CD1c-positive myeloid dendritic cell (primary cell): ENCODE measurements at regions not wholly inside any gene's neighbourhood (a gene's known extent, or its start where the extent isn't known, plus 50 kb on each side); places are given as distances from the start of the nearest gene placed in this dataset.
A peak's percentile ranks its signal among the peaks of the same experiment; 100 is the strongest.

Experiments
- DNase-seq: peaks from one replicate; pipeline ENCODE4 v3.0.0-alpha.2; 2016; ENCODE audit errors: extremely low spot score

GRCh38 chr11:45554230-45554967, 111.0 kb downstream of the CHST1 start:
- DNase-seq: no peak

- DNase-seq: no peak
Measured at GRCh38 chr11:45553383-45553936, 112.0 kb downstream of the CHST1 start.

- no peak for DNase-seq
Measured at GRCh38 chr11:45551191-45551713, 114.2 kb downstream of the CHST1 start.

- no peak for DNase-seq
Measured at GRCh38 chr11:45549257-45549656, 116.2 kb downstream of the CHST1 start.

GRCh38 chr11:45546366-45546765, 119.1 kb downstream of the CHST1 start:
- DNase-seq: no peak

- no peak for DNase-seq
Measured at GRCh38 chr11:45544826-45545225, 120.6 kb downstream of the CHST1 start.

GRCh38 chr11:45543808-45544422, 121.5 kb downstream of the CHST1 start:
- DNase-seq: no peak

- DNase-seq: no peak
Measured at GRCh38 chr11:45543081-45543480, 122.3 kb downstream of the CHST1 start.

- DNase-seq: no peak
Measured at GRCh38 chr11:45541693-45542434, 123.6 kb downstream of the CHST1 start.

GRCh38 chr11:45538939-45539338, 126.5 kb downstream of the CHST1 start:
- no peak for DNase-seq

- no peak for DNase-seq
Measured at GRCh38 chr11:45538363-45538762, 127.1 kb downstream of the CHST1 start.

GRCh38 chr11:45537614-45538013, 127.8 kb downstream of the CHST1 start:
- DNase-seq: no peak

GRCh38 chr11:45535033-45535432, 130.4 kb downstream of the CHST1 start:
- no peak for DNase-seq

GRCh38 chr11:45534132-45534531, 131.3 kb downstream of the CHST1 start:
- no peak for DNase-seq

GRCh38 chr11:45532546-45532945, 132.9 kb downstream of the CHST1 start:
- no peak for DNase-seq

GRCh38 chr11:45530776-45531175, 134.6 kb downstream of the CHST1 start:
- DNase-seq: no peak

GRCh38 chr11:45530111-45530510, 135.3 kb downstream of the CHST1 start:
- no peak for DNase-seq

- DNase-seq: no peak
Measured at GRCh38 chr11:45528435-45528834, 137.0 kb downstream of the CHST1 start.

- DNase-seq: peak; percentile 6
Measured at GRCh38 chr11:45527898-45528297, 137.5 kb downstream of the CHST1 start.

- no peak for DNase-seq
Measured at GRCh38 chr11:45525393-45525792, 140.0 kb downstream of the CHST1 start.

GRCh38 chr11:45523760-45524159, 141.7 kb downstream of the CHST1 start:
- no peak for DNase-seq

- peak; percentile 12 for DNase-seq
Measured at GRCh38 chr11:45518833-45519535, 146.4 kb downstream of the CHST1 start.
